H1 (cell line): ENCODE measurements at regions not wholly inside any gene's neighbourhood (a gene's known extent, or its start where the extent isn't known, plus 50 kb on each side); places are given as distances from the start of the nearest gene placed in this dataset.

Source experiments
- CTCF ChIA-PET: fragments of 300-600 bp; sonication (Branson Sonifier 250); formaldehyde crosslinking; loops from one replicate; lab custom pipeline; 2021; ENCODE audit not compliant: partially characterized antibody; lab: Charles Lee
- POLR2A ChIA-PET: fragments of 300-600 bp; sonication (Branson Sonifier 250); formaldehyde crosslinking; loops from one replicate; lab custom pipeline; 2021; ENCODE audit warnings: inconsistent platforms; ENCODE audit not compliant: partially characterized antibody; lab: Charles Lee
- DNase-seq, 2 experiments: peaks; one replicate each; pipeline versions ENCODE4 v3.0.0 to v3.0.0-alpha.2; 2010 to 2022; ENCODE audit warnings: low spot score in 2 of 2, low read depth in 1 of 2, mixed read lengths in 1 of 2
- FAIRE-seq: peaks from 2 replicates; lab custom pipeline; 2011; peaks lifted over from hg19 to GRCh38; lab: Jason Lieb, UNC
- H2AFZ ChIP-seq: 2 replicates; pipeline ENCODE4 v1.8.1; 2012; ENCODE audit warnings: low read length, inconsistent platforms
- H2AK5ac ChIP-seq: 2 replicates; pipeline ENCODE4 v1.6.1; 2013; ENCODE audit warnings: low read depth, low read length
- H2BK120ac ChIP-seq: replicated peaks from 2 replicates; pipeline ENCODE3; 2013; ENCODE audit warnings: low read depth, low read length, inconsistent platforms
- H2BK12ac ChIP-seq: 2 replicates; pipeline ENCODE4 v1.6.1; 2013; ENCODE audit warnings: low read depth, low read length
- H2BK15ac ChIP-seq: 2 replicates; pipeline ENCODE4 v1.6.1; 2013; ENCODE audit warnings: low read length
- H2BK20ac ChIP-seq: 2 replicates; pipeline ENCODE4 v1.6.1; 2013; ENCODE audit warnings: low read length
- H2BK5ac ChIP-seq: 2 replicates; pipeline ENCODE4 v1.6.1; 2013; ENCODE audit warnings: low read depth, low read length
- H3K14ac ChIP-seq: 2 replicates; pipeline ENCODE4 v1.6.1; 2013; ENCODE audit warnings: inconsistent platforms; ENCODE audit not compliant: insufficient read length
- H3K18ac ChIP-seq: 2 replicates; pipeline ENCODE4 v1.6.1; 2013; ENCODE audit warnings: low read length; ENCODE audit errors: extremely low read depth
- H3K23ac ChIP-seq: 2 replicates; pipeline ENCODE4 v1.6.1; 2013; ENCODE audit warnings: inconsistent platforms; ENCODE audit not compliant: insufficient read length
- H3K23me2 ChIP-seq: 2 replicates; pipeline ENCODE4 v1.6.1; 2013; ENCODE audit warnings: low read depth, low read length
- H3K27ac ChIP-seq: 2 replicates; pipeline ENCODE4 v1.6.1; 2011; ENCODE audit warnings: low read depth, low read length, inconsistent platforms
- H3K27me3 ChIP-seq, 4 experiments: replicated peaks in 1 of 4; 1 replicate in 1 of 4; 2 replicates in 3 of 4; pipeline versions ENCODE4 v1.6.1 to v1.8.1; 2011 to 2013; ENCODE audit warnings: low read length in 3 of 4, mild to moderate bottlenecking in 3 of 4, inconsistent platforms in 2 of 4, mixed read lengths in 2 of 4, moderate library complexity in 1 of 4; ENCODE audit not compliant: control insufficient read depth in 3 of 4, insufficient read depth in 3 of 4; ENCODE audit errors: extremely low read depth in 1 of 4
- H3K36me3 ChIP-seq, 4 experiments: 2 replicates each; pipeline versions ENCODE4 v1.6.1 to v1.8.1; 2011 to 2013; ENCODE audit warnings: mild to moderate bottlenecking in 4 of 4, low read length in 3 of 4, moderate library complexity in 2 of 4, control low read depth in 1 of 4, inconsistent platforms in 1 of 4; ENCODE audit not compliant: insufficient read depth in 4 of 4, control insufficient read depth in 2 of 4
- H3K4ac ChIP-seq: replicated peaks from 2 replicates; pipeline ENCODE3; 2013; ENCODE audit warnings: low read length, low read depth, mixed read lengths, inconsistent platforms; ENCODE audit not compliant: insufficient read length
- H3K4me1 ChIP-seq, 4 experiments: replicated peaks in 1 of 4; 1 replicate in 1 of 4; 2 replicates in 3 of 4; pipeline versions ENCODE4 v1.6.1 to v1.8.1; 2011 to 2013; ENCODE audit warnings: low read length in 3 of 4, inconsistent platforms in 2 of 4, mixed read lengths in 1 of 4; ENCODE audit not compliant: insufficient read depth in 4 of 4, control insufficient read depth in 3 of 4
- H3K4me2 ChIP-seq, 2 experiments: 2 replicates each; pipeline versions ENCODE4 v1.6.1 to v1.8.1; 2011 to 2013; ENCODE audit warnings: low read depth in 2 of 2, low read length in 2 of 2, control low read depth in 1 of 2, inconsistent platforms in 1 of 2, mild to moderate bottlenecking in 1 of 2; ENCODE audit not compliant: insufficient read depth in 1 of 2
- H3K4me3 ChIP-seq, 4 experiments: fragments of 200-600, 300-600 bp in 1 of 4; sonication (generic), shearing (Covaris generic), sonication (Bioruptor Twin) in 1 of 4; 2 replicates each; pipeline versions ENCODE4 v1.5.1 to v1.8.1; 2011 to 2016; ENCODE audit warnings: low read length in 4 of 4, low read depth in 3 of 4, control low read depth in 2 of 4, inconsistent platforms in 2 of 4, mild to moderate bottlenecking in 2 of 4, mixed read lengths in 1 of 4, moderate library complexity in 1 of 4; ENCODE audit not compliant: insufficient read depth in 2 of 4; ENCODE audit errors: extremely low read depth in 1 of 4
- H3K56ac ChIP-seq: replicated peaks from 2 replicates; pipeline ENCODE3; 2013; ENCODE audit warnings: low read depth, mild to moderate bottlenecking, mixed read lengths, low read length, inconsistent platforms; ENCODE audit not compliant: insufficient read length
- H3K79me1 ChIP-seq: 2 replicates; pipeline ENCODE4 v1.6.1; 2013; ENCODE audit warnings: low read depth, low read length, control low read depth
- H3K79me2 ChIP-seq, 2 experiments: 2 replicates each; pipeline versions ENCODE4 v1.6.1 to v1.8.1; 2012 to 2013; ENCODE audit warnings: low read length in 2 of 2, mild to moderate bottlenecking in 2 of 2, inconsistent platforms in 1 of 2; ENCODE audit not compliant: insufficient read depth in 2 of 2, control insufficient read depth in 1 of 2
- H3K9ac ChIP-seq, 4 experiments: replicated peaks in 1 of 4; 1 replicate in 1 of 4; 2 replicates in 3 of 4; pipeline versions ENCODE4 v1.6.1 to v1.8.1; 2011 to 2013; ENCODE audit warnings: low read depth in 3 of 4, low read length in 3 of 4, control low read depth in 2 of 4, mild to moderate bottlenecking in 2 of 4, moderate library complexity in 2 of 4, inconsistent platforms in 1 of 4; ENCODE audit errors: extremely low read depth in 1 of 4
- H3K9me3 ChIP-seq, 2 experiments: 2 replicates each; pipeline versions ENCODE4 v1.6.1 to v1.8.1; 2012 to 2013; ENCODE audit warnings: mild to moderate bottlenecking in 2 of 2, moderate library complexity in 2 of 2, control low read depth in 1 of 2, inconsistent platforms in 1 of 2, low read depth in 1 of 2, low read length in 1 of 2, mixed read lengths in 1 of 2; ENCODE audit not compliant: insufficient read depth in 2 of 2
- H4K20me1 ChIP-seq, 2 experiments: replicated peaks in 1 of 2; 2 replicates each; pipeline versions ENCODE3 to v1.8.1; 2011 to 2013; ENCODE audit warnings: inconsistent platforms in 2 of 2, low read length in 2 of 2, mild to moderate bottlenecking in 1 of 2; ENCODE audit not compliant: insufficient read depth in 2 of 2, control insufficient read depth in 1 of 2
- H4K5ac ChIP-seq: 2 replicates; pipeline ENCODE4 v1.6.1; 2013; ENCODE audit warnings: low read length, low read depth, mixed read lengths, inconsistent platforms; ENCODE audit not compliant: insufficient read length
- H4K8ac ChIP-seq: 2 replicates; pipeline ENCODE4 v1.8.0; 2013; ENCODE audit warnings: mild to moderate bottlenecking, moderate library complexity, low read length, inconsistent platforms; ENCODE audit not compliant: insufficient read depth; ENCODE audit errors: extremely low read depth
- H4K91ac ChIP-seq: replicated peaks from 2 replicates; pipeline ENCODE3; 2013; ENCODE audit warnings: low read length, mixed read lengths, inconsistent platforms; ENCODE audit not compliant: insufficient read length
- FOSL1 ChIP-seq: IDR thresholded peaks from 2 replicates; pipeline ENCODE4 v1.6.1; 2011; ENCODE audit warnings: mild to moderate bottlenecking, low read depth, low read length, moderate library complexity; ENCODE audit not compliant: insufficient read depth
- SIRT6 ChIP-seq: IDR thresholded peaks from one replicate; pipeline ENCODE4 v1.7.1; 2012; ENCODE audit warnings: low read length, inconsistent platforms
- WGBS, 2 experiments: shearing (Covaris generic) in 1 of 2; methylation state at CpG; one replicate each; pipeline versions ENCODE4 v1.1.6 to v1.1.7; 2013 to 2015; ENCODE audit warnings: low lambda C conversion rate in 2 of 2, mixed read lengths in 2 of 2, inconsistent platforms in 1 of 2, low coverage in 1 of 2, missing lambda C conversion rate in 1 of 2; ENCODE audit not compliant: insufficient replicate concordance in 2 of 2, insufficient coverage in 1 of 2, insufficient read length in 1 of 2; ENCODE audit errors: extremely low coverage in 1 of 2, missing lambda C conversion rate in 1 of 2; 5-methylcytosine and 5-hydroxymethylcytosine counted together

GRCh38 chr14:71592361-71592760 is 339.9 kb upstream of the RGS6 start:
- Histone ChIP-seq H2BK5ac (no peak overlapping the region), H3K27me3 (no peaks in the 10 kb centered on the region), H2BK120ac (no peak overlapping the region), H3K4me2 (no peak overlapping the region), H4K5ac (no peak overlapping the region), H3K79me1 (no peaks in the 10 kb centered on the region; the same call in 1 of the 2 replicates), H4K8ac (no peak overlapping the region), H3K27ac (no peak overlapping the region), H2BK15ac (no peak overlapping the region), H3K79me2 (peaks cover 0 to 19% of the 10 kb centered on the region in 2 experiments; a peak in 2 of 4 replicates), H3K18ac (no peak overlapping the region), H3K23me2 (no peaks in the 10 kb centered on the region), H3K14ac (no peak overlapping the region), H4K20me1 (peaks cover 0 to 7% of the 10 kb centered on the region in 2 experiments), H4K91ac (no peak overlapping the region), H2BK12ac (no peak overlapping the region), H2AK5ac (no peak overlapping the region), H3K9ac (no peak overlapping the region), H3K4me1 (no peaks in the 10 kb centered on the region), H3K9me3 (no peaks in the 10 kb centered on the region), H3K4me3 (no peak overlapping the region), H3K4ac (no peak overlapping the region), H3K56ac (no peak overlapping the region), H2BK20ac (no peak overlapping the region), H2AFZ (no peak overlapping the region), H3K36me3 (peaks cover 0 to 4% (median 0%) of the 10 kb centered on the region in 4 experiments; a peak in 1 of 8 replicates), H3K23ac (no peak overlapping the region)
- FAIRE-seq (no peak), DNase-seq (no peak)
- TF ChIP-seq FOSL1 = no peak
- TF ChIP-seq SIRT6 = no peak
- WGBS, 2 experiments = 88% methylated on average over 2 of the region's 2 CpGs; no CpG with 5 or more reads in 1 of the 2 experiments
- POLR2A ChIA-PET = no interaction called here
- CTCF ChIA-PET = no interaction called here
